HG03469 (cell line): ENCODE measurements at regions not wholly inside any gene's neighbourhood (a gene's known extent, or its start where the extent isn't known, plus 50 kb on each side); places are given as distances from the start of the nearest gene placed in this dataset.
A peak's percentile ranks its signal among the peaks of the same experiment; 100 is the strongest.

Source experiments
- ATAC-seq: cut with Tn5 transposase; IDR thresholded peaks from one replicate; pipeline ENCODE4 v1.9.1; 2021; ENCODE audit warnings: mild to moderate bottlenecking, moderate library complexity, moderate number of reproducible peaks; ENCODE audit not compliant: unreplicated experiment

GRCh38 chr4:46684041-46684440 is 225.0 kb downstream of the COX7B2 start:
- ATAC-seq, result no peak

DNA sequence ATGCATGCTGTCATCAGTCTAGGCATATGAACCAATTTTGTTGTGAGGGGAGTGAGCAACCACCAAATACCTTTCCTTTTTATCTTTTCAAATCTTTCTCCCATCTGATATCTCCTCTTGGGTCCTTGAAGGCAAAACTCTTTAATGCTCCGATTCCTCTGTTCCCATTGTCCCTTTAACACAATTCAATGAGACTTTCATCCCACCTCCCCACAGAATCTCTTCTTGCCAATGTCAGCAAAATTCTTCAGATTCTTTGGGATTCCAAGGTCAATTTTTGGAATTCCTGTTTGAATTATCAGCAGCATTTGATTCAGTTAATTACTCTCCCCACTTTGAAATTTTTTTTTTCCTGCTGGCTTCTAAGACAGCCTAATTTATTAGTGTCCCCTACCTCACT is 232.7 kb downstream of the COX7B2 start:
- no peak for ATAC-seq

DNA sequence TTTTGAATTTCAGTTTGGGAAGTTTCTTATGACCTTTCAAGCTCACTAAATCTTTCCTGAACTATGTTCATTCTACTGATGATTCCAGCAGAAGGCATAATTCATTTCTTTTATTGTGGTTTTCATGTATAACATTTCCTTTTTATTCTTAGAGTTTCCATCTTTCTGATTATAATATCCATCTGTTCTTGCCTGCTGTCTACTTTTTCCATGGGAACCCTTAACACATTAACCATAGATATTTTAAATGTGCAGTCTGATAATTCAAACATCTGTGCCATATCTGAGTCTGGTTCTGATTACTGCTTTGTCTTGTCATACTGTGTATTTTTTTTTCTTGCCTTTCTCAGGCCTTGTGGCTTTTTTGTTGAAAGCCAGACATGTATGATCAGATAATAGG is 234.7 kb downstream of the COX7B2 start:
- no peak for ATAC-seq

- no peak for ATAC-seq
These were observed 241.3 kb downstream of the COX7B2 start for GRCh38 chr4:46667790-46668189.

DNA sequence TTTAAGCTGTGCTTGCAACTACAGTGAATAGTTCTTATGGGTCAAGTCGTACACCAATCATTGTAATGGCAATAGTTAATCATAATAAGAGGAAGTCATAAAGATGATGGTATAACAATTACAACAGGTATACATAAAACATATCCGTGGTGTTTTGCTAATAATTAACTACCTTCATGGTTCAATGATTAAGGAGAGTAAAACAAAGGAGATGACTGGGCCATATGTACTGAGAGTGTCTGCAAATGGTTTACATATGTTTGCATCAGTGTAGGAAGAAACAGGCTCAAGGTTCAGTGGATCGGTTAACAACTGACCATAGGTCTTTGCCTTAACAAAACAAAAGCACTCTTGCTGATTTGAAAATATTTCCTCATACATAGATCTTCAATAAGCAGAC is 253.0 kb downstream of the COX7B2 start:
- no peak for ATAC-seq

DNA sequence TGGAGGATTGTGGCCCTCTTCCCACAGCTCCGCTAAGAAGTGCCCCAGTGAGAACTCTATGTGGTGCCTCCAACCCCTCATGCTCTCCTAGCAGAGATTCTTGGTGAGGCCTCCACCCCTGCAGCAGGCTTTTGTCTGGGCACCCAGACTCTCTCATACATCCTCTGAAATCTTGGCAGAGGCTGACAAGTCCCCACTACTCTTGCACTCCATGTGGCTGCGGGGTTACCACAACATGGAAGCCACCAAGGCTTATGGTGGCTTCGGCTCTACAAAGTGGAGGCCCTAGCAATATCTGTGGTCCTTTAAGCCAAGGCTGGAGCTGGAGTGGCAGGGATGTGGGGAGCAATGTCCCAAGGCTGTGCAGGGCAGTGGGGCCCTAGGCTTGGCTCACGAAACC is 255.2 kb downstream of the COX7B2 start:
- no peak for ATAC-seq

GRCh38 chr4:46649390-46649789 is 259.5 kb upstream of the GABRA2 start:
- ATAC-seq, result no peak

DNA sequence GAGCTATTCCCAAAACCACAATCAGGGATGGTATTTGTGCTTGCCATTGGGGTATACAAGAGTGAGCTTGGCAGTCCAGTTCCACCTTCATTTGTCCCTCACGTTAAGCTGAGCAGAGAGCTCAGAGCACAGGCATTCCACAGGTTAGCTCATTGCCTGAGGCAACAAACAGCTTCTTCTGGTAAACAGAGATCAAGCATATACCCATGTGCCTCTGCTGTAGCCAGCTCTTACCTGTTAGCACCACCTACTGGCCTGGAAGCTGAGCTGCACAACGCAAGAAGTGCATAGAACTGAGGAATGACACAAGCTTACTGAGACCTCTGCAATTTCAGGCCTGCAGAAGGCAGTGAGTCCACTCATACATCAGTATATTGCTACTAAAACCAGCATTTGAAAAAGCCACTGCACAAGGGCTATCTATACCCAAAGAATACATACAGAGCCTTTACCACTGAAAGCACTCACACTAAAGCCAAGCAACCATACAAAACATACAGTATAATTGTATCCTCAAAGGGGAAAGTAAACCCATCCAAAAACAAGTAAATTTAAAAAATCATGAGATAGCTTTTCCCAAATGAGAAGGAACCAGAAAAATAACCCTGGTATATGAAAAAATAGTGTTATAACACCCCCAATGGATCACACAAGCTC is 258.3 kb upstream of the GABRA2 start:
- ATAC-seq, result peak; percentile 78

DNA sequence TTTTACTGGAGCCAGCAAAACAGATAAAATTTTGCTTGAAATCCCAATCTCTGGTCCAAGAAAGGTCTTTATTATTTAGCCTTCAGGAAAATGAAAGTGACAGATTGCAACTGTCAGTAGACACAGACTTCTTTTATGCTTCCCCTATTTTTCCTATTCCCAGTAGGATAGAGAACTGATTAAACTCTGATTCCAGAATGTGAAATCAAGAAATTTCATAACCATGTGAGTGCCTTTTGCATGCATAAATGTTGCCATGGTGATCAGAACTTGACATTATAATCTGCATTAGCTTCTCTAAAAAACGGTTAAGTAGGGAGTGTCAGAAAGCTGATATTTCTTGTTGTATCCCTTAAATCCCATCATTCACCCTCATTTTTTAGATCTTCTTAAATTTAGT is 255.2 kb upstream of the GABRA2 start:
- ATAC-seq, result no peak
